ENCODE measurements at regions not wholly inside any gene's neighbourhood (a gene's known extent, or its start where the extent isn't known, plus 50 kb on each side); places are given as distances from the start of the nearest gene placed in this dataset.

- intact Hi-C loops (cut with micrococcal nuclease) = no loop called here
- 20% methylated on average over 1 of the region's 3 CpGs for WGBS (ENCODE audit: insufficient coverage)
- Mint-ChIP-seq H3K9me3 (peaks cover 0 to 7% (median 4%) of the 10 kb centered on the region in 7 donors), H3K4me1 (no peaks in the 10 kb centered on the region), H3K27me3 (ENCODE audit: low read depth in 3 of 3) (peaks cover 9 to 16% (median 14%) of the 10 kb centered on the region in 3 donors), H3K27ac (peak overlapping the region in 1 of 7 donors; percentile 4), H3K36me3 (no peaks in the 10 kb centered on the region), H3K4me3 (no peak overlapping the region)
- Histone ChIP-seq H3K4me3 (replicated peaks in 1 of 3; ENCODE audit: low read depth in 2 of 3, low read length in 3 of 3) (no peak overlapping the region), H3K27ac (ENCODE audit: low read depth in 1 of 2, low read length in 2 of 2) (no peak overlapping the region), H3K4me2 (replicated peaks; ENCODE audit: extremely low read depth, low read length, poor library complexity, severe bottlenecking) (no peak overlapping the region), H3K27me3 (ENCODE audit: control insufficient read depth in 2 of 2, insufficient read depth in 2 of 2, low read length in 2 of 2) (peaks cover 0 to 2% of the 10 kb centered on the region in 2 donors), H3K9ac (ENCODE audit: insufficient read depth, low read length, poor library complexity, severe bottlenecking) (no peak overlapping the region), H4K20me1 (ENCODE audit: insufficient read depth, low read length) (no peaks in the 10 kb centered on the region), H3K36me3 (replicated peaks in 1 of 2; ENCODE audit: control insufficient read depth in 1 of 2, insufficient read depth in 2 of 2, low read length in 2 of 2) (no peaks in the 10 kb centered on the region), H3K4me1 (ENCODE audit: control insufficient read depth in 1 of 2, insufficient read depth in 2 of 2, low read length in 2 of 2) (no peaks in the 10 kb centered on the region), H3K79me2 (ENCODE audit: insufficient read depth, low read length) (no peaks in the 10 kb centered on the region), H2AFZ (ENCODE audit: insufficient read depth, low read depth, low read length, poor library complexity, severe bottlenecking) (no peak overlapping the region), H3K9me3 (replicated peaks in 1 of 2; ENCODE audit: control insufficient read depth in 1 of 2, insufficient read depth in 1 of 2, low read length in 2 of 2) (no peaks in the 10 kb centered on the region)
- DNase-seq = no peak
- TF ChIP-seq CTCF (IDR thresholded peaks at IDR 0.05) = no peak
Measured at GRCh38 chr5:115069087-115069968, 100.4 kb downstream of the TRIM36 start.

- intact Hi-C loops (cut with micrococcal nuclease) = no loop called here
- H3K9me3 Mint-ChIP-seq = peaks cover 0 to 7% (median 4%) of the 10 kb centered on the region in 7 donors
Measured at GRCh38 chr5:115068239-115069086, 101.2 kb downstream of the TRIM36 start.

More at GRCh38 chr5:115068239-115069086, 101.2 kb downstream of the TRIM36 start:
- Histone ChIP-seq H3K27ac (ENCODE audit: low read depth in 1 of 2, low read length in 2 of 2) (no peak overlapping the region), H3K4me3 (replicated peaks in 1 of 3; ENCODE audit: low read depth in 2 of 3, low read length in 3 of 3) (no peak overlapping the region), H3K36me3 (replicated peaks in 1 of 2; ENCODE audit: control insufficient read depth in 1 of 2, insufficient read depth in 2 of 2, low read length in 2 of 2) (no peaks in the 10 kb centered on the region), H3K9me3 (replicated peaks in 1 of 2; ENCODE audit: control insufficient read depth in 1 of 2, insufficient read depth in 1 of 2, low read length in 2 of 2) (no peaks in the 10 kb centered on the region), H3K4me1 (ENCODE audit: control insufficient read depth in 1 of 2, insufficient read depth in 2 of 2, low read length in 2 of 2) (no peaks in the 10 kb centered on the region), H3K27me3 (ENCODE audit: control insufficient read depth in 2 of 2, insufficient read depth in 2 of 2, low read length in 2 of 2) (peaks cover 0 to 2% of the 10 kb centered on the region in 2 donors), H2AFZ (ENCODE audit: insufficient read depth, low read depth, low read length, poor library complexity, severe bottlenecking) (no peak overlapping the region), H3K4me2 (replicated peaks; ENCODE audit: extremely low read depth, low read length, poor library complexity, severe bottlenecking) (no peak overlapping the region), H3K9ac (ENCODE audit: insufficient read depth, low read length, poor library complexity, severe bottlenecking) (no peak overlapping the region), H4K20me1 (ENCODE audit: insufficient read depth, low read length) (no peaks in the 10 kb centered on the region), H3K79me2 (ENCODE audit: insufficient read depth, low read length) (no peaks in the 10 kb centered on the region)
- 96% methylated on average over 7 of the region's 14 CpGs for WGBS (ENCODE audit: insufficient coverage)
- Mint-ChIP-seq H3K27me3 (ENCODE audit: low read depth in 3 of 3) (peaks cover 3 to 16% (median 11%) of the 10 kb centered on the region in 3 donors), H3K4me1 (no peaks in the 10 kb centered on the region), H3K36me3 (no peaks in the 10 kb centered on the region), H3K4me3 (peak overlapping the region in 1 of 2 donors; percentile 49), H3K27ac (peak overlapping the region in 2 of 7 donors; percentile 4 to 46)
- DNase-seq = peak; percentile 17 to 67 (median 18)
- TF ChIP-seq CTCF (IDR thresholded peaks at IDR 0.05) = no peak
